ENCODE measurements at regions not wholly inside any gene's neighbourhood (a gene's known extent, or its start where the extent isn't known, plus 50 kb on each side); places are given as distances from the start of the nearest gene placed in this dataset.
"Not testable (repeated sequence)": the region's sequence is repeated elsewhere in the genome, so short reads cannot be mapped to it uniquely, and the experiment has no call there.

- TF ChIP-seq POLR2A (IDR thresholded peaks at IDR 0.05): no peak
- no peak for TF ChIP-seq POLR2AphosphoS5 (IDR thresholded peaks at IDR 0.05)
- no peak for TF ChIP-seq EP300 (IDR thresholded peaks at IDR 0.05)
- no peak for TF ChIP-seq CTCF (IDR thresholded peaks at IDR 0.05)
- Histone ChIP-seq H3K27ac (no peak overlapping the region), H3K4me1 (no peaks in the 10 kb centered on the region), H3K9me3 (no peaks in the 10 kb centered on the region), H3K27me3 (no peaks in the 10 kb centered on the region), H3K36me3 (no peaks in the 10 kb centered on the region), H3K4me3 (no peak overlapping the region)
- DNase-seq (ENCODE audit: low spot score in 2 of 2): no peak
- 74% methylated on average over 7 of the region's 7 CpGs for WGBS
Observed at GRCh38 chr9:111276431-111277128, 53.4 kb downstream of the OR2K2 start.

- DNase-seq (ENCODE audit: low spot score in 2 of 2): no peak
- Histone ChIP-seq H3K36me3 (no peaks in the 10 kb centered on the region), H3K4me3 (no peak overlapping the region), H3K4me1 (no peaks in the 10 kb centered on the region), H3K27ac (no peak overlapping the region), H3K27me3 (no peaks in the 10 kb centered on the region), H3K9me3 (no peaks in the 10 kb centered on the region)
- TF ChIP-seq CTCF (IDR thresholded peaks at IDR 0.05) (no peak), POLR2AphosphoS5 (IDR thresholded peaks at IDR 0.05) (no peak), POLR2A (IDR thresholded peaks at IDR 0.05) (no peak)
- WGBS: 92% methylated on average over 2 of the region's 2 CpGs
Observed at GRCh38 chr9:111274737-111275136, 55.3 kb downstream of the OR2K2 start.

GRCh38 chr9:111272581-111272980, 57.4 kb downstream of the OR2K2 start:
- Histone ChIP-seq H3K9me3 (no peaks in the 10 kb centered on the region), H3K27me3 (no peaks in the 10 kb centered on the region), H3K4me1 (no peaks in the 10 kb centered on the region), H3K4me3 (no peak overlapping the region), H3K36me3 (no peaks in the 10 kb centered on the region), H3K27ac (no peak overlapping the region)
- 55% methylated on average over 4 of the region's 4 CpGs for WGBS
- no peak for DNase-seq (ENCODE audit: low spot score in 2 of 2)
- TF ChIP-seq POLR2AphosphoS5 (IDR thresholded peaks at IDR 0.05) (no peak), POLR2A (IDR thresholded peaks at IDR 0.05) (no peak), CTCF (IDR thresholded peaks at IDR 0.05) (no peak), EP300 (IDR thresholded peaks at IDR 0.05) (no peak)

GRCh38 chr9:111271481-111272080, 58.4 kb downstream of the OR2K2 start:
- Histone ChIP-seq H3K4me3 (no peak overlapping the region), H3K36me3 (no peaks in the 10 kb centered on the region), H3K9me3 (no peaks in the 10 kb centered on the region), H3K4me1 (no peaks in the 10 kb centered on the region), H3K27ac (no peak overlapping the region), H3K27me3 (no peaks in the 10 kb centered on the region)
- DNase-seq (ENCODE audit: low spot score in 2 of 2): no peak
- 86% methylated on average over 4 of the region's 4 CpGs for WGBS
- no peak for TF ChIP-seq EP300 (IDR thresholded peaks at IDR 0.05)
- no peak for TF ChIP-seq CTCF (IDR thresholded peaks at IDR 0.05)
- no peak for TF ChIP-seq POLR2A (IDR thresholded peaks at IDR 0.05)
- no peak for TF ChIP-seq POLR2AphosphoS5 (IDR thresholded peaks at IDR 0.05)

- H3K4me3 ChIP-seq: no peak overlapping the region
- H3K27me3 ChIP-seq: no peaks in the 10 kb centered on the region
- H3K27ac ChIP-seq: no peak overlapping the region
- peaks cover 4% of the 10 kb centered on the region for H3K9me3 ChIP-seq
- 84% methylated on average over 2 of the region's 2 CpGs for WGBS
- no peak for DNase-seq (ENCODE audit: low spot score in 2 of 2)
- TF ChIP-seq CTCF (IDR thresholded peaks at IDR 0.05) (no peak), POLR2A (IDR thresholded peaks at IDR 0.05) (no peak), POLR2AphosphoS5 (IDR thresholded peaks at IDR 0.05) (no peak), EP300 (IDR thresholded peaks at IDR 0.05) (no peak)
- H3K4me1 ChIP-seq: no peaks in the 10 kb centered on the region
- no peaks in the 10 kb centered on the region for H3K36me3 ChIP-seq
Observed at GRCh38 chr9:111271047-111271446, 59.0 kb downstream of the OR2K2 start.

- not testable (repeated sequence) for H3K36me3 ChIP-seq; H3K27me3 ChIP-seq; H3K27ac ChIP-seq; H3K9me3 ChIP-seq; H3K4me3 ChIP-seq; H3K4me1 ChIP-seq; DNase-seq (ENCODE audit: low spot score in 2 of 2)
- 89% methylated on average over 5 of the region's 5 CpGs for WGBS
Observed at GRCh38 chr9:111266024-111266423, 64.0 kb downstream of the OR2K2 start.

All from suprapubic skin (tissue), 4 donors.